HEK293 (cell line): ENCODE measurements at regions not wholly inside any gene's neighbourhood (a gene's known extent, or its start where the extent isn't known, plus 50 kb on each side); places are given as distances from the start of the nearest gene placed in this dataset.

Source experiments
- OVOL3 ChIP-seq: fragments of 450-650 bp; formaldehyde crosslinking; IDR thresholded peaks from 2 replicates; pipeline ENCODE4 v1.5.1; 2016; ENCODE audit warnings: missing biosample characterization, missing genetic modification characterization
- ZBTB48 ChIP-seq: fragments of 450-650 bp; formaldehyde crosslinking; IDR thresholded peaks from 2 replicates; pipeline ENCODE4 v1.5.1; 2016; ENCODE audit warnings: missing biosample characterization, missing genetic modification characterization
- ZBTB8A ChIP-seq: fragments of 450-650 bp; formaldehyde crosslinking; IDR thresholded peaks from 2 replicates; pipeline ENCODE4 v1.5.1; 2016; ENCODE audit warnings: missing biosample characterization, missing genetic modification characterization
- ZNF140 ChIP-seq: fragments of 450-650 bp; formaldehyde crosslinking; IDR thresholded peaks from 2 replicates; pipeline ENCODE4 v1.5.1; 2016; ENCODE audit warnings: missing biosample characterization, missing genetic modification characterization
- ZNF473 ChIP-seq: fragments of 450-650 bp; formaldehyde crosslinking; IDR thresholded peaks from 2 replicates; pipeline ENCODE4 v1.5.1; 2017; ENCODE audit warnings: missing biosample characterization, missing genetic modification characterization
- ZNF677 ChIP-seq: fragments of 450-650 bp; IDR thresholded peaks from 2 replicates; pipeline ENCODE4 v1.5.0; 2018; ENCODE audit warnings: missing biosample characterization, mild to moderate bottlenecking, missing genetic modification characterization, moderate library complexity
- TF ChIP-seq, protein P1 (sequence below): fragments of 450-650 bp; formaldehyde crosslinking; IDR thresholded peaks from 2 replicates; pipeline ENCODE4 v1.5.1; 2017; ENCODE audit warnings: missing biosample characterization, mild to moderate bottlenecking, missing genetic modification characterization, moderate library complexity

DNA sequence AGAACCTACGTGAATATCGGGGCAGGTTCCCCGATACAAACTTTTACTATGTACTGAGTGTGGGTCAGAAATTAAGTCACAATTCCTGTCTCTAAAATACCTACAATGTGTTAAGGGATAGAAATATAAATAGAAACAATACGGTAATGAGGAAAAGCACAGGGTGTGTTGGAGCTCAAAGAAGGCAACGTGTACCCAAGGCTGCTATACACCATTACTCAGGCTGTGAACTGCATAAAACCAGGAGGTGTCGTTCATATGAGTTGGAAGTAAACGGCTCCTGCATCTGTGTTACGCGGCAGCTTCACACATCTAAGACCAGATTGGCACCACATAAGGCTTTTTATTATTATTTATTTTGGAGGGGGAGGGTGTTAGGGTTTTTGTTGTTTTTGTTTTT lies 50.1 kb upstream of the TRPM3 start (continued):
- TF ChIP-seq ZNF140 (tag by site-specific recombination) (no peak), ZNF473 (tag by site-specific recombination) (no peak), OVOL3 (no peak), ZBTB48 (tag by site-specific recombination) (no peak), ZBTB8A (tag by site-specific recombination) (no peak), ZNF677 (tag by site-specific recombination) (no peak)
- TF ChIP-seq, protein P1, sequence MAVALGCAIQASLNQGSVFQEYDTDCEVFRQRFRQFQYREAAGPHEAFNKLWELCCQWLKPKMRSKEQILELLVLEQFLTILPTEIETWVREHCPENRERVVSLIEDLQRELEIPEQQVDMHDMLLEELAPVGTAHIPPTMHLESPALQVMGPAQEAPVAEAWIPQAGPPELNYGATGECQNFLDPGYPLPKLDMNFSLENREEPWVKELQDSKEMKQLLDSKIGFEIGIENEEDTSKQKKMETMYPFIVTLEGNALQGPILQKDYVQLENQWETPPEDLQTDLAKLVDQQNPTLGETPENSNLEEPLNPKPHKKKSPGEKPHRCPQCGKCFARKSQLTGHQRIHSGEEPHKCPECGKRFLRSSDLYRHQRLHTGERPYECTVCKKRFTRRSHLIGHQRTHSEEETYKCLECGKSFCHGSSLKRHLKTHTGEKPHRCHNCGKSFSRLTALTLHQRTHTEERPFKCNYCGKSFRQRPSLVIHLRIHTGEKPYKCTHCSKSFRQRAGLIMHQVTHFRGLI (tag by site-specific recombination) = no peak
- TF ChIP-seq, all 188 proteins: peak for 0
